HG02798 (cell line): ENCODE measurements at regions not wholly inside any gene's neighbourhood (a gene's known extent, or its start where the extent isn't known, plus 50 kb on each side); places are given as distances from the start of the nearest gene placed in this dataset.

Source experiments
- ATAC-seq: cut with Tn5 transposase; IDR thresholded peaks from one replicate; pipeline ENCODE4 v1.9.1; 2021; ENCODE audit warnings: mild to moderate bottlenecking; ENCODE audit not compliant: unreplicated experiment, poor library complexity

DNA sequence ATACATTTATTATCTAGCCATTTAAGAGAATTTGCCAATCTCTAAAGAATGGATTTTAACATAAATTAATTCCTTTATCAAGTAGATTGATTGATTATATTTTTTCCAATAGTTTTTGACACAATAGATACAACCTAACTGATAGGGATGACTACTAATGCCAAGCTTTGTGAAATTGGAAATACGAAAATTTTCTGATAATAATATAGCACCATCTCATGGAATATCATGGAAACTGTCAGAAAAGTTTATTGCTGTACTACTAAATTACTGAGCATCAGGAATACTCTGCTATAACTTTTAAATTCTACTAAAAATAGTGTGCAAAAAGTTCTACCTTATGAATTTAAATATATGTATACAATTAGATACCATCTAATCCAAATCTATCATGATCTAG, 101.8 kb upstream of the MAP2 start:
- no peak for ATAC-seq

DNA sequence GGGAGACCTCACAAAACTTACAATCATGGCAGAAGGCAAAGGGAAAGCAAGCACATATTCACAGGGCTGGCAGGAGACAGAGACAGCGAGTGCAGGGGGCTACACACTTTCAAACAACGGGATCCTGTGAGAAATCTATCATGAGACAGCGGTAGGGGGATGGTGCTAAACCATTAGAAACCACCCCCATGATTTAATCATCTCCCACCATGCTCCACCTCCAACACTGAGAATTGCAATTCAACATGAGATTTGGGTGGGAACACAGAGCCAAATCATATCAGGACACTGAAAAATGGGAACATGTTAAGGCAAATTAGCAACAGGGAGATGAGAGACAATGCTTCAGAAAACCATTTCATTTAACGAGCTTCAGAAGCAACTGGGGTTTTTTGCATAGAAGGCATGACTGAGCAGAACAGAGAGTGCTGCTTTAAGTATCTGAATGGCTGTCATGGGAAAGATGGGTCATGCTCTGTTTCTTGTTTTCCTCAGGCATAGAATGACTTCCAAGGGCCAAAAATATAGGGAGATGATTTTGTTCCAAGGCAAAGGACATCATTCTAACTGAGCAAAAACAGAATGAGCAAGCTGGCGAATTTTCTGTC, 100.8 kb upstream of the MAP2 start:
- peak; percentile 38 for ATAC-seq

DNA sequence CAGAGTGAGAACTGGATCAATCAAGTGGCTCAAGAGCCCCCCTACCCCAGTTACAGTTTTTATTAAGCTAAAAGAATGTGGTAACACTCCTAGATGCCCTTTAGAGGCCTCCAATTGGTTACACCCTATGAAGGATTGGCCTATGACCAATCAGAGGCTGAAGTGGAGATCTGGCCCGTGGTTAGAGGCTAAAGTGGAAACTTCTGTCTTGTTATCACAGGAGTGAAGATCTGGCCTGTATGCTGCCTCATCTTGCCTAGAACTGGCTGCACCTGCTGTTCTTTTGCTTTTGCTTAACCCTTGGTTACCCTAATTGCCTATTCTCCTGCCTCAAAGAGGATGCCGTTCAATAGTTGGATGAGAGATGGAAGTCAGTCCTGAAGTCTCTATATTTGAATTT, 100.1 kb upstream of the MAP2 start:
- no peak for ATAC-seq

DNA sequence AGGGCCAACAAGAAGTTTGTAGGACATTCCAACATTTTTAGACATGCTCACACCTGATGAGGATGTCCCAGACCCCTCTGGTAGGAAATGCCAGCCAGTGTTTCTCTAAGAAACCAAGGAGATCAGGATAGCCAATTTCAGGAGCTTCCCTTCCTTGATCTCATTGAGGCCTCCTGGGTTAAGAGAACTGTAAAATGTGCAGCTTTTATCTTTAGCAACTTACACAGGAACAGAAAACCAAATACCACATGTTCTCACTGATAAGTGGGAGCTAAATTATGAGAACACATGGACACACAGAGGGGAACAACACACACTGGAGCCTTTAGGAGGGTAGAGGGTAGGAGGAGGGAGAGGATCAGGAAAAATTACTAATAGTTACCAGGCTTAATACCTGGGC, 99.6 kb upstream of the MAP2 start:
- ATAC-seq: no peak

DNA sequence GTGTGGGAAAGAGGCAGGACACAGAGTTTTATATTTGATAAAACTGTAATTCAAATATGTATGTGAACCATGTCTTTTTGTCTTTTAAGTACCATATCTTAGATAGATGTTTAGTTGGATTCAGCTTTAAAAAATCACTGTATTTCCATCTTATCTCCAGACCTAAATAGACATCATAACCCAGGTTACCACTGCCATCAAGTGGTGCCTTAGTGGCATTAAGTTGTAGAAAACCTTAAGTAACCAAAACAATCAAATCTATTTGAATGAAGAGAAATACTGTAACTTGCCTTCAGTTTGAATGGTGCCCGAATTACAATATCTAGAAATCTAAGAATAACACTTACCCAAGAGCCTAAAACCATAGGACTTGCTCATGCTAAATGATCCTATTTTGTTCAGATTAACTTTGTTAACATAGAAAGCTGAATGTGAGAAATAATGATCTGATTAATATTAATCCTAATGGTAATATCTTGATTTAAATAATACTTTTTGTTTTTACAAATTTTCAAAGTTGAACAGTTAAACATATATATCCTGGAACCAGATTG, 92.5 kb upstream of the MAP2 start:
- no peak for ATAC-seq

DNA sequence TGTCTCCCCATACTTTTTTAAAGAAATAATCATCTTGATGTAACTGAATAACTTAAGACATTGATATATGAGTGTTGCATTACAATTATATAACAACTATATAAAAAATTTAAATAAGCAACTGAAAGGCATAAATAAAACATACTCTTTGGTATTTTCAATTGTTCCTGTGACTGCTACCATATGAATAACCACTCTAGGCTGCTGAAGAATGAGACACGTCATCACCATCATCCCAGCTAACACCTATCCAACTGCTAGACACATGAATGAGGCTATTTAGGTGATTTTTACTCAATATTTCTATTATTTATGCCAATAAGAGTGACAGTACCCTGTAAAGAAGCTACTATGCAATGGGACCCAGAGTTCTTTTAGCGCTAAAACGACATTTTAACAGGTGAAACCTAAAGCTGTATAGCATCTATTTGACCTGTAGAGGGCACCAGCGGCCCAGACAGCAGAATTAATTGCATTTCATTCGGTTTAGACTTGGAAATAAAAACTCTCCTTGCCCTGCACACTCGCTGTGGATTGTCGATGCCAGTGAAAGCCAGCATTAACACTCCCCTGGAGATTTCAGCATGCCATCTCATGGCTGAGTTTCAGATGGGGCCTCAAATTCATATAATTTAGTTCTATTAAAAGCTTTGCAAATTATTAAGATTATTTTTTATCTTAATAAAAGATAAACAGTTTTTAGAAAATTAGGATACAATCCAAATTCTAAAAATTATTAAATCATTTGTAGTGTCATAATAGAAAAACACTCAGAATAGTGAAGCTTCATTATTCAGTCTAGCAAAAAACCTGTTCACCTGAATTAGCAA, 89.4 kb upstream of the MAP2 start:
- ATAC-seq: peak; percentile 91

DNA sequence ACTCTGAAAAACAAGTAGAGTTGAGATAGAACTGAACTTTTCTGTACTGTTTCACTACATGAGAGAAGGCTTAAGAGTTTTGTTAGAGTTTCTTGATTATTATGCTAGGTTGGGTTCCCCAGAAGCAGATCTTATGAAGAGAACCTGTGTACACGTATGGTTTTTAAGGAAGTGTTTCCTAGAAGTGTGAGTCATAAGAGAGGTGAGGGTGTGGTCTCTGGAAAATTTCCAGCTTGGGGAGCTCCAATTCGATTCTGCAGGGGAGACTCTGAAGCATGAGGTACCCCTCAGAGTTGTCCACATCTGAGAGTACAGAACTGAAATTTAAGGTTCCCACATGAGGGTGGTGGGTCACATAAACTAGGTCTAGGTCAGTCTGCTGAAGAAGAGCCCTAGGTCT, 83.3 kb upstream of the MAP2 start:
- ATAC-seq: no peak

DNA sequence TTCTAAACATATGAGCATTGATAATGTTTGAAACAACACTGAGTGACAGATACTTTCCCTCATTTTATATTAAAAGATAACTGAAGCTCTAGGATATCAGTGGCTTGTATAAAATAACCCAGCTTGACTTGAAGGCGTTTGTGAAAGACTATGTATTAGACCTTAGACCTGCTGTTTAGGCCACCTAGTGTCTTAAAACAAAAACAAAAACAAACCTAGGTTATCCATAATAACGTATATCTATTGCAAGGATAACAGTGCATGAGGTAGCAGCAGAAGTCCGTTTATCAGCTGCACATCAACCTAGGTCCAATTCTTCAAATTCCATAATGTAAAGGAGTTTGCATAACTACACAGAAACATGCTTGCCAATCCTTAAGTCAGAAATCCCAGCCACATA, 79.5 kb upstream of the MAP2 start:
- ATAC-seq: no peak

DNA sequence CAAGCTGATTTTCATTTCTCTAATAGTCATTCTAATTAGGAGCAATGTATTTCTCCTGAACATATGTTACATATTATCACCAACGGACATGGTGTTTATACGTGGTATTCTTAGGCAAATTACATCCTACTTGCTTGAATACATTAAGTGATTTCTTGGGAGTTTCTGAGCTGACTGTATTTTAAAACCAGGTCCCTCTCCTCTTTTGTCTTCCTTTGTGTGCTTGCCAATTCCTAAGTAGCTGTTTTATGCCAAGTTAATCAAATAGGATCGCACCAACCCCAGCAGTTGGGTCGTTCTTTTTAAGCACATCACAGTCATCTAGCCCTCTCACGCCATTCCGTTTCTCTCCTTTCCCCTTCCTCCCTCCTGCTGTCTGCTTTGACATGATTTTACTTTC, 75.4 kb upstream of the MAP2 start:
- ATAC-seq: no peak

DNA sequence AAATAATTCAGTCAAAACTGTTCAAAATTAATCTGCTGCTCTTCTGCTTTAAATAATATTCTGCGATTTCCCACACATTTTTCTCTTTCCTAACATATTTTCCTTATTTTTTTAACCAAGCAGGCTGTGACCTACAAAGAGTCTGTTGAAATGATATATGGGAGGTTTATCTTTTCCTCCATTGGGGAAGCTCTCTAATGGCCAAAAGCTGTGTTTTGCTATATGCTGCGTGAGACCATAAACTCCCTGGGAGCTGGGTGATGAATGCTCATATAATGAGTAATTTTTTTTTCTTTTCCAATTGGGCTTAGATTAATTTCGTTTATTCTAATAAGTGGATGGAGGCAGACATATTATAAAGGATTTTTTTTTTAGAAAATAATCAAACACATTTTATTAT, 72.2 kb upstream of the MAP2 start:
- ATAC-seq: no peak

DNA sequence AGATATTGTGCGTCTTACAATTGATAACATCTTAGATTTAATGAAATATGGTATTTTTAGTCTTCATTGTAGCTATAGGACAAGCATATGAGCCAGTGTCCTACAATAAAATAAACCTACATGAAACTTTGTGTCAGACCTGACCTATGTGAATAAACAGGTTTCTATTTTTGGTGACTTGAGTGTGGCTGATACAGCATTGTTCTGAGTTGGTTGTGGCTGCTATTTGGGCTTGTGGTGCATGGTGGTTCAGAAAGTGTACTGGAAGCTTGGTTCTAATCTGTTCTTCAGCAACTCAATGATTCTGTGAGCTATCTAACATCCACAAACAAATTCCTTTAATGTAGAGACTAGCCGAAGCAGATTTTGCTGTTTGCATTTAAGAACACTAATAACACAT, 64.9 kb upstream of the MAP2 start:
- ATAC-seq: no peak

DNA sequence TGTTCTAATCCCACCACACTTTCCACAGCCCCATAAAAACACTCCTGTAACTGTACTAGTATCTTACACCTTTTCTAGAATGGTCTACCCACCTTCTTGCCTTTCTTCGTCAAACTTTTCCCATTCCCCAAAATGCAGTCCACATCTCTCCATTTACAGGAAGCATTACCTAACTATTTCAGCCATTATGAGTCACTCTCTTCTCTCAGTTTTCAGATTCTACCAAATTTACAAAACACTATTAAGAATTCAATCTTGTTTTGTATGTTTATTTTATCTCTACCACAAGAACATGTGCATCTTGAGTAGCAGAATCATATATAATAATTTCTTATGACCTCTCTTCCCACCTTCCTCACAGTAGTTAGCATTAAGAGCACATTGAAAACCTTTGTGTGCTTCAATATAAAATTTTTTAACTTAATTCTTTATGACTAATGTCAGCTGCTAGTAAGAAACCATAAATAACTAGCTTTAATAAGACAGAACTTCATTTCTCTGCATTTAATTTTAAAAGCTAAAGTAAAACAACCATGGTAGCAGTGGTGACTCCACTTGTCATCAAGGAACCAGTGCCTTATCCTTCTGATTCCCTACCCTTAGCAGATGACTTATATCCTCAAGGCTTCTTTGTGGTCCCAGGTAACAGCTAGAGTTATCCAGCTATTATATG, 56.6 kb upstream of the MAP2 start:
- ATAC-seq: no peak

DNA sequence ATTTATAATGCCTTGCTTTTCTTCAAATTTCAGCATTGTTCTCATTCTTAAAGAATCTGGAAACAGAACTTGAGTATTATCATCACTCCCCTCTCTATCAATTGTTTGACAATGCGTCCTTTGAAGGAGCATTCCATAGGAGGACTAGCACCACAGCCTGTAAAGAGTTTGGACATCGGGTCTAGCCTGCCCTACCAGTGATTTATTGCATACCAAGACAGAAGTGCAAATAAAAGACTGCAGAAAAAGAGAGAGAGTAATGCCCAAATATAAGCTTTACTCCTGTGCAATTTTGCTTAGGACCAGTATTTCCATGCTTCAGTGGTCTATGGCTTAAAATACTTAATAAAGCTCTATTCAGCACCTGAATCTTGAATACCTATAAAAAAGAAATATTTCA, 55.4 kb upstream of the MAP2 start:
- ATAC-seq: no peak

DNA sequence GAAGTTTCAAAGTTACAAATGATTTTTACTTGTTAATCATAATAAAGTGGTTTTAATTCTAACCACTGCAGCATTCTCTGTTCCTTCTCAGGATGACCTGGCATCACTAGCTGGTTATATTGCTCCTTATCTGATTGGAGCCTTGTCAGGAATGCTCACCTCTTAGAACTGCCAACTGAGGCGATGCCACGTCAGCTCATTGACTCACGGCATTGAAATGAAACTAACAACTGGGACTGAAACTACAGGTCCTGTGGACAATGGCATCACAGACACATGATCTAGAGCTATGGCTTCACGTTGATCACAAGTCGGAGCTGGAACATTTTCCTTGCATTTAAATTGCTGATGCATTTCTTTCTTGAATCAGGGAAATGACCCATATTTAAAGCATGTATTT, 54.9 kb upstream of the MAP2 start:
- peak; percentile 87 for ATAC-seq

DNA sequence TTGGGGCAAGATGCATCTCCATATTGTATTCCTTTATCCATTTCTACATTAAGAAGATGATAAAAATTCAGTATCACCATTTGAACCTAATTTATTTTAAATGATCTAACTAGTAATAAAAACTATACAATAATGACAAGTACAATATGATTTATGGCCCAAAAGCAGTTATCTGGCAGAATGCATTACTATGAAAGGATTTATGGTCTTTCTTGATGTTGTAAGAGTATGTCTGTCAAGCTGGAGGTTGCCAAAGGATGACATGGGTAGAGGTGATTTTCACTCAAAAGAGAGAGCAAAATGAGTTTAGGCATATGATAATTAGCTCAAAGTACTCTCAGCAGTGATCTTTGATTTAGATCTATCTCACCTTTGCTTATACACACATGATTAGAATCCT, 54.2 kb upstream of the MAP2 start:
- no peak for ATAC-seq

DNA sequence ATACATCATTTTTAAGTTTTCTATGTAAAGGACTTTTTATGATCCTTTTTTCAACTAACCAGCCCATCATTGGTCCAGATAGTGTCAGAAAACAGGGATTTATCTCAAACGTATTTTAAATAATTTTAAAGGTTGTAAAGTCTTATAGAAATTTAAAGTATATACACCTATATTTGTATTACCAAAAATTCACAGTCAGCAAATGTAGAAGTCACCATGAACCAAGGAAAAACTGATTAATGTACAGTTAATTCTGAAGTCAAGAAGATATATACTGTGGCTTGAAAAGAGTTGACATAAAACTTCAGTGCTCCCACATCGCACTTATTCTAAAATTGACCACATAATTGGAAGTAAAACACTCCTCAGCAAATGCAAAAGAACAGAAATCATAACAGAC, 52.4 kb upstream of the MAP2 start:
- no peak for ATAC-seq
